Dedifferentiated amniotic fluid mesenchymal stem cell (primary cell): ENCODE measurements at regions not wholly inside any gene's neighbourhood (a gene's known extent, or its start where the extent isn't known, plus 50 kb on each side); places are given as distances from the start of the nearest gene placed in this dataset.
"Not testable (repeated sequence)": the region's sequence is repeated elsewhere in the genome, so short reads cannot be mapped to it uniquely, and the experiment has no call there.

Experiments used
- DNase-seq: peaks from one replicate; pipeline ENCODE4 v3.0.0-alpha.2; 2016; ENCODE audit errors: extremely low spot score

- DNase-seq = no peak
Measured at GRCh38 chr10:109103278-109103677, 820.0 kb downstream of the XPNPEP1 start.

DNA sequence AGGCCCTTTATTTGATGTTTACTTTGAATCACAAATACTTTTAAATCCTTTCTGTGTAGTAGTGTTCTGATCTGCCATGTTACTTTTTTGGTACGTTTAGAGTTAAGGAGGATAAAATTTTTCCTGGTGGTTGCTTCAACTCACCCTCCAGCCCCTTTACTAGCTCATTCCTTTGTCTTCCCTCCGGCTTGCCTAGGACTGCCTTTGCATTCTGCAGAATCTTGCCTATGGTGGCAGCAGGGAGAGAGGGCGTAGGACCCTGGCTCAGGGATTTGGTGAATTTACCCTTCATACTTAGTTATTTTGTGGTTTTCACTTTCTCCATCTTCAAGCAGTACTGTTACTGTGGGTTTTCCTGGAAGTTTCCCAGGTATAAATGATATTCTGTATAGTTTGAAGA is 833.5 kb downstream of the XPNPEP1 start:
- no peak for DNase-seq

DNA sequence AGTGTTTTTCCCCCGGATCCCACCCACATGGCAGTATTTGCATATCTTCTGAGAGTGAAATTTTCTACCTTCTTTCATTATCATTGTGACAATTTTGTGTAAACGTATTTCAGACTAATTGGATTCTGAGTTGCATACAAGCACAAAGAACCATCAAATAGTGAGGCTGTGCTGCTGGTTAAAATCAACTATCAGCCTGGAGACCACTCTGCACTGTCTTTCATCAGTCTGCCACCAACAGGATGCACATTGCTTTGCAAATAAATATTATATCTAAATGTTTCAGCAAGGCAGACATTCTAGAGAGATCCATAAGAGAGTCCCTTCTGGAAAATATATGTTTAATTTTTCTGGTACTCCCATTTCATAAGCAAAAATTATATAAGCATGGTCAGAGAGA is 851.8 kb downstream of the XPNPEP1 start:
- no peak for DNase-seq

DNA sequence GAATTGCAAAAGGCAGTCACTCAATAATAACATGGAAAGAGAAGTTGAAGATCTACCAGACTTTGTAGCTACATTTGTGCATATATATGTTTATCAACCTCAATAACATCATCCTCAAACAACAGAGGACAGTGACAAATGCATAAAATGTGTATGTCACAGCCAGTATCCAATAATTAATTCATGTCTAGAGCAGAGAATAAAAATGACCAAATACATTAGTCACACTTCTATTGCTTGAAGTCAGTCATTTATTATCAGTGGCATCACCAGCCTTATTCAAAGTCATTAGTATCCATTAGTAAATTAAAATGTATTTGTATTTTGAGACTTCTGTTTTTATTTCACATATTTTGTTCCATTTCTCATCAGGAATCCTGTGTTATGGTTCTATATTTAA is 852.8 kb downstream of the XPNPEP1 start:
- no peak for DNase-seq

GRCh38 chr10:109067031-109067430 is 856.3 kb downstream of the XPNPEP1 start:
- no peak for DNase-seq

DNA sequence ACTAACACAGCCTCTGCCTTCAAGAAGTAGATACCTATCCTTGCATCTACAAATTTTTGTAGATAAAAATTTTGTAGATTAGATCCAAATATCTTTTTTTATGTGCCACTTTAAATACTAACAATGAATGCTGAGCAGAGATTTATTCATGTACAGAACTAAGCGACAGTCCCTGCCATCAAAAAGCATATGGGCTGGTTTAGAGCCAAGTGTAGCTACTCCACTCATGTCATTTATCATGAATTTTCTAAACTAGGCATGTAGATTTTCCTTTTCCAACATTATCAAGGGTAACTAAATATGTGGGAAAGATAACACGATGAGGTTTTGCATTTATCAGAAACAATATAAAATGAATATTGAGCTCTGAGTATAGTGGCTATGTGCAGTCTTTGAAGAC is 857.5 kb downstream of the XPNPEP1 start:
- no peak for DNase-seq

- DNase-seq = no peak
Measured at GRCh38 chr10:109062371-109062770, 860.9 kb downstream of the XPNPEP1 start.

- DNase-seq = no peak
Measured at GRCh38 chr10:109055243-109055642, 868.1 kb downstream of the XPNPEP1 start.

DNA sequence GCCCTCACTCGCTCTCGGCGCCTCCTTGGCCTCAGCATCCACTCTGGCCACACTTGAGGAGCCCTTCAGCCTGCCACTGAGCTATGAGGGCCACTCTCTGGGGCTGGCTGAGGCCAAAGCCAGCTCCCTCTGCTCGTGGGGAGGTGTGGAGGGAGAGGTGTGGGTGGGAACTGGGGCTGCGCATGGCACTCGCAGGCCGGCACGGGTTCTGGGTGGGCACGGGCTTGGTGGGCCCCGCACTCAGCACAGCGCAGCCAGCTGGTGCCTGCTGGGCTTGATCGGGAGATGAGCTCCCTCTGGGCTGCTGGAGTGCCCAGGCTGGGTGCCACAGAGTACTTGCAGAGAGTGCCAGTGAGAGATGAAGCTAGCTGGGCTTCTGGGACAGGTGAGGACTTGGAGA is 875.5 kb downstream of the XPNPEP1 start:
- no peak for DNase-seq

DNA sequence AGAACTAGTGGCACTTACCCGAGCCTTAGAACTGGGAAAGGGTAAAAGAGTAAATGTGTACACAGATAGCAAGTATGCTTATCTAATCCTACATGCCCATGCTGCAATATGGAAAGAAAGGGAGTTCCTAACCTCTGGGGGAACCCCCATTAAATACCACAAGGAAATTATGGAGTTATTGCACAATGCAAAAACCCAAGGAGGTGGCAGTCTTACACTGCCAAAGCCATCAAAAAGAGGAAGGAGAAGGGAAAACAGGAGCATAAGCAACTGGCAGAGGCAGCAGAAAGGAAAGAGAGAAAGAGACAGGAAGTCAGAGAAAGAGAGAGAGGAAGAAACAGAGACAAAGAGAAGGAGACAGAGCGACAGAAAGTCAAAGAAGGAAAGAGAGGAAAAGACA is 876.9 kb downstream of the XPNPEP1 start:
- DNase-seq = not testable (repeated sequence)

- DNase-seq = no peak
Measured at GRCh38 chr10:109040622-109041021, 882.7 kb downstream of the XPNPEP1 start.

DNA sequence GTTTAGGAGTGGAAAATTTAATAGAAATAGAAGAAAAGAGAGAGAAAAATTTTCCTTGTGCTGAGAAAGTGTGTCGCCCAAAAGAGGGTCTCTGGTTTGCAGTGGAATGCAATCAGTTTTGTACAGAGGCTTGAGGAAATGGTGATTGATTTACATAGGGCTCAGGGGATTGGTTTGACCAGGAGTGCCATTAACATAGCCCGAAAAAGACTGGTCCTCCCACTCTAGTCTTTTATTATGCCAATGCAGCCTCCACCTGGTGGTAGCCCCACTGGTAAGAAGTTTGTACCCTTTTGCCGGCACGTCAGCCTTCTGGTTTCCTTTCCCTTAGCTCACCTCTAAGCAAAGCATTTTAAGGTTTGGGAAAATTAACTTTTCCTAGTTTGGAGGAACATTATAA is 885.3 kb downstream of the XPNPEP1 start:
- no peak for DNase-seq

- no peak for DNase-seq
Measured at GRCh38 chr10:109030581-109031210, 892.6 kb downstream of the XPNPEP1 start.

- no peak for DNase-seq
Measured at GRCh38 chr10:109029870-109030269, 893.4 kb downstream of the XPNPEP1 start.

DNA sequence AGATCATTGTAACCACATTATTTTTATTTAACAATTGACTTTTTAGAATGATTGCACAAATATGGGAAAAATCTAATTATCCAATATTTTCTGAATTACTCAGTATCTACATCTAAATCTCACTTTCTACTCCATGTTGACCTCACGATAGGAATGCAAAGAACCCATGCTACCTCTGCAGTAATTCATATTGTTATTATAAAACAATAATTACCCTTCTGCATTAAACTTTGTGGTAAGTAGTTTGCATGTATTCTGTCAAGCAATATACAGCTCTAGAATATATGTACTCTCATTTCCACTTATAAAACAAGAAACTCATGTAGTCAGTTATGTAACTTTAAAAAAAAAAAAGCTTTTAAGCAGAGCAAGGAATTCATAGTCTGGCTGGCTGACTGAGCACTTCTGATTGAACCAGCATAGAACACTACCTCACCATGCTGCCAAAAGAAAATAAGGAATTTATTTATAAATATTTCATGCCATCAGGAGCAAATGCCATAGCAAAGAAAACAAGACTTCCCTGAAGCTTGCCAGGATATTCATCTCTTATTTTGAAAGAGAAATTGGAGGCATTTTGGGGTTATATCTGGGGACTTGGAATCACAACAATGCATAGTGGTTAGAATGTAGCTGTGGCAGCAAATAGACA is 895.7 kb downstream of the XPNPEP1 start:
- DNase-seq = peak; percentile 54

DNA sequence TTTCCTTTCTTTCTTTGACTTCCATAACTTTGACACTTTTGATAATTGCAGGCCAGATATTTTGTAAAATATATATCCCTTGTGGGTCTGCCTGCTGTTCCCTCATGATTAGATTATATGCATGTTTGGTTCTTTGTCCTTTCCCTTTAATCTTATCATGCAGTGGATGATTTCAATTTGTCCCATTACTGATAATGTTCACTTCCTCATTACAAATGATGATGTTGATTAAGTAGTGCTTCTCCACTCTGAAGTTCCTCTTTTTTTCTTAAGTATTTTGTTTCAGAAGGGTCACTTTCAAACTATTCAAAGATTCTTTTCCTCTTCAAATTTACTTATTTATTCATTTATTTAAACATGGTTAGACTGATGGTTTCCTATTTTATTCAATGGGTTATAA is 898.1 kb downstream of the XPNPEP1 start:
- DNase-seq = no peak

GRCh38 chr10:109022417-109023049 is 900.8 kb downstream of the XPNPEP1 start:
- no peak for DNase-seq

GRCh38 chr10:109019001-109019424 is 904.3 kb downstream of the XPNPEP1 start:
- DNase-seq = no peak

- no peak for DNase-seq
Measured at GRCh38 chr10:109007514-109007913, 915.8 kb downstream of the XPNPEP1 start.

GRCh38 chr10:108990441-108990840 is 932.9 kb downstream of the XPNPEP1 start:
- DNase-seq = no peak

DNA sequence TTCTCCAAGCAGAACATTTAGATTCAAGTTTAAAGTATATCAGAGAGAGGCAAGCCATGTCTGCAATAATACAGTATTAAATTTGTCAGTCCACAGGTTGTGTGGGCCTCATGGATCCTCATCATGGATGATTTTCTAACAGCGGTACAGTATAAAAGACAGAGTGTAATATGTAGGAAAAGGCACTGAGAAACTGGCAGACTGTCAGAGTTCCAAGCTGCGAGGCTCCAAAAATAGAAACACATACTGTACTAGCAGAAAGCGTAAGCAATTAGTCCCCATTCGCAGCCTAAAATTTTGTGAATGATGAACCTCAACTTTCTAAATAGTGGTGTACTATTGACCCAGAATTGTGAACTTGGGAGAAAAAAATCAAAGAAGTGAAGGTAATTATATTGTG is 933.3 kb downstream of the XPNPEP1 start:
- no peak for DNase-seq

- no peak for DNase-seq
Measured at GRCh38 chr10:108982159-108982558, 941.2 kb downstream of the XPNPEP1 start.

DNA sequence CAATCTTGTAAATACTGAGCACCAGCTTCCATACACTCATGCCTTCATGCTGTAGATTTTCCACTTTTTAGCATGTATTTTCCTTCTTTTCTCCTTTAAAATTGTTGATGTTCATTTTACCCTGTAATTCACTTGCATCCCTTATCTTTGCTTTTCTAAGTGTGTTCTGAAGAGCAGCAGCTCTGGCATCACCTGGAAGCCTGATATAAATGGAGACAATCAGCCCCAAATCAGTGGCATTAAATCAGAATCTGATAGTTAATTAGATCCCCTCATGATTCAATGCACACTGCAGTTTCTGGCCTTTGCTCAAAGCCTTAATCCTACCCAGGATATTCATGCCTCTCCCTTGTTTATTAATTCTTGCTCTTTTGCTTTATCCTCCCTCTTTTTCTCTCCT is 942.4 kb downstream of the XPNPEP1 start:
- no peak for DNase-seq
